Psoas muscle (tissue), 7 donors: ENCODE measurements at regions not wholly inside any gene's neighbourhood (a gene's known extent, or its start where the extent isn't known, plus 50 kb on each side); places are given as distances from the start of the nearest gene placed in this dataset.

Experiments
- ATAC-seq, 4 donors: fragments of 200-7000 bp; cut with Tn5 transposase; one replicate each; pipeline ENCODE4 v1.9.1; 2020; ENCODE audit warnings: moderate library complexity in 3 of 4, mild to moderate bottlenecking in 2 of 4
- DNase-seq, 2 donors: peaks; one replicate each; pipeline ENCODE4 v3.0.0-alpha.2; 2020
- H3K27ac ChIP-seq: fragments of 200-600 bp; one replicate; pipeline ENCODE4 v1.8.0; 2022
- H3K27me3 ChIP-seq, 3 donors: fragments of 200-600 bp in 1 of 3; one replicate each; pipeline versions ENCODE4 v1.6.1 to v1.8.0; 2013 to 2022; ENCODE audit warnings: low read length in 2 of 3, mild to moderate bottlenecking in 2 of 3, moderate library complexity in 1 of 3; ENCODE audit not compliant: insufficient read depth in 3 of 3
- H3K36me3 ChIP-seq, 2 donors: fragments of 200-600 bp in 1 of 2; one replicate each; pipeline versions ENCODE4 v1.6.1 to v1.8.0; 2013 to 2022; ENCODE audit warnings: low read depth in 1 of 2, mild to moderate bottlenecking in 1 of 2, moderate library complexity in 1 of 2; ENCODE audit not compliant: insufficient read depth in 1 of 2
- H3K4me1 ChIP-seq: fragments of 200-600 bp; one replicate; pipeline ENCODE4 v1.8.0; 2022
- H3K4me3 ChIP-seq: fragments of 200-600 bp; one replicate; pipeline ENCODE4 v1.8.0; 2022; ENCODE audit warnings: mild to moderate bottlenecking
- H3K9me3 ChIP-seq: fragments of 200-600 bp; one replicate; pipeline ENCODE4 v1.8.0; 2022
- whole genome bisulfite sequencing, 3 donors: extraction: QIAGEN DNeasy Blood & Tissue Kit; methylation state at CpG; one replicate each; pipeline versions ENCODE4 v1.1.6 to v1.1.7; 2013; 5-methylcytosine and 5-hydroxymethylcytosine counted together
- intact Hi-C, 2 donors: fragments of 100-400 bp; cut with DNase I; formaldehyde crosslinking; loops; one replicate each; pipeline versions ENCODE4 v1.11.0 to v1.14.2; 2022
- TF ChIP-seq, protein P1 (sequence below): fragments of 200-600 bp; IDR thresholded peaks from one replicate; pipeline ENCODE4 v1.8.0; 2022; ENCODE audit warnings: antibody characterized with exemption
- donor health status: healthy with polysubstance abuse.
- donor health status: DM: no; HTN: no; CAD: no; lungs with moderate emphysema.
- donor health status: Bipolar disorder and iron deficiency.
- donor health status: healthy.
- donor health status: DM: yes; HTN: yes; CAD: no.
- donor health status: DM: no; HTN: no; CAD: no.
- donor health status: DM: yes; HTN: yes; CAD: no.

GRCh38 chr4:96459105-96459504, 619.2 kb downstream of the PDHA2 start:
- Histone ChIP-seq H3K4me3 (no peak overlapping the region), H3K9me3 (no peaks in the 10 kb centered on the region), H3K27ac (no peak overlapping the region), H3K27me3 (no peaks in the 10 kb centered on the region), H3K4me1 (no peaks in the 10 kb centered on the region), H3K36me3 (no peaks in the 10 kb centered on the region)
- 56 to 70% (median 67%) methylated on average over 1 of the region's 1 CpG for WGBS, 3 donors
- intact Hi-C loops: no loop called here
- DNase-seq (no peak), ATAC-seq (no peak)
- TF ChIP-seq, protein P1, sequence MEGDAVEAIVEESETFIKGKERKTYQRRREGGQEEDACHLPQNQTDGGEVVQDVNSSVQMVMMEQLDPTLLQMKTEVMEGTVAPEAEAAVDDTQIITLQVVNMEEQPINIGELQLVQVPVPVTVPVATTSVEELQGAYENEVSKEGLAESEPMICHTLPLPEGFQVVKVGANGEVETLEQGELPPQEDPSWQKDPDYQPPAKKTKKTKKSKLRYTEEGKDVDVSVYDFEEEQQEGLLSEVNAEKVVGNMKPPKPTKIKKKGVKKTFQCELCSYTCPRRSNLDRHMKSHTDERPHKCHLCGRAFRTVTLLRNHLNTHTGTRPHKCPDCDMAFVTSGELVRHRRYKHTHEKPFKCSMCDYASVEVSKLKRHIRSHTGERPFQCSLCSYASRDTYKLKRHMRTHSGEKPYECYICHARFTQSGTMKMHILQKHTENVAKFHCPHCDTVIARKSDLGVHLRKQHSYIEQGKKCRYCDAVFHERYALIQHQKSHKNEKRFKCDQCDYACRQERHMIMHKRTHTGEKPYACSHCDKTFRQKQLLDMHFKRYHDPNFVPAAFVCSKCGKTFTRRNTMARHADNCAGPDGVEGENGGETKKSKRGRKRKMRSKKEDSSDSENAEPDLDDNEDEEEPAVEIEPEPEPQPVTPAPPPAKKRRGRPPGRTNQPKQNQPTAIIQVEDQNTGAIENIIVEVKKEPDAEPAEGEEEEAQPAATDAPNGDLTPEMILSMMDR: no peak

- TF ChIP-seq, protein P1: no peak
Measured at GRCh38 chr4:96465834-96466233, 625.9 kb downstream of the PDHA2 start.

DNA sequence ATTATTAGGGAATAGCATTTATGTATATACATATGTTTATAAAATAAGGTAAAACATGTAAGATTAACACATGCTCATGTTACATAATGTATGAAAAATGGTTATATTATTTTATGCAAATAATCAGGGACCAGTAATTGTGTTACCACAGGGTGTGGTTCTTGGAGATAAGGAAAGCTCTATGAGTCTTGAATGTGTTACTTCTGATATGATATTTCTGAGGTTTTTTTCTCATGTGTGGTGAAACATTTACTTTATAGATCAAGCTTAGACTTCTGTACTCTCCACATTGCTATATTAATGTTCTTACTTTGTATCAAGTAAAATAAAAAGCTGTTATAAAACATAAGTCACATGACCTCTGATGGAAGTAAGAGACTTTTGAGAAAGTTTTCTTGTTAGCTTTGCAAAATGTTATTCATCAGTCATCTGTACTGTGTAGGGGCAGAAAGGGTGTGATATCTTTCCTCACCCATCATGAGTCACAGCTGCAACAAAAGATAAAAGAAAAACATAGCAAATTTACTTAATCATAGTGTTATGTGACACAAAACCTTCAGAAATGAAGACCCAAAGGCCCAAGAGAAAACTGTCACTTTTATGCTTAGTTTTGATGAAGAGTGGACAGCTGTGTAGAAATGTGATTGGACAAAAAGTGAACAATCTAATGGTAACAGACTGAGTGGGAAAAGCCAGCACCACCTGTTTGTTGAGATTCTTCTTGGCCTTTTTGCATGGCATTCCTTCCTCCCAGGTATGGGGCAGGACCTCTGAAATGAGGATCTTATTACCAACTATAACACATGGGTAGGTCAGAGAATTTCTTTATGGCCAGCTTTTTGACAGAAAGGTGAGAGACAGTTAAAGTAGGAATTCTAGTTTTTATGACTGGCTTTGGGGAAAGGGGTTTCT, 632.3 kb downstream of the PDHA2 start:
- no peaks in the 10 kb centered on the region for H3K4me1 ChIP-seq
- DNase-seq: no peak
- intact Hi-C loops: no loop called here
- H3K36me3 ChIP-seq: no peaks in the 10 kb centered on the region
- H3K9me3 ChIP-seq: no peaks in the 10 kb centered on the region
- H3K27ac ChIP-seq: no peak overlapping the region
- H3K27me3 ChIP-seq: no peaks in the 10 kb centered on the region
- TF ChIP-seq, protein P1: no peak
- ATAC-seq: no peak
- no peak overlapping the region for H3K4me3 ChIP-seq

More at GRCh38 chr4:96465834-96466233, 625.9 kb downstream of the PDHA2 start:
- ATAC-seq (no peak), DNase-seq (no peak)
- intact Hi-C loops: no loop called here
- Histone ChIP-seq H3K36me3 (no peaks in the 10 kb centered on the region), H3K27ac (no peak overlapping the region), H3K27me3 (no peaks in the 10 kb centered on the region), H3K4me3 (no peak overlapping the region), H3K9me3 (no peaks in the 10 kb centered on the region), H3K4me1 (no peaks in the 10 kb centered on the region)
- WGBS, 3 donors: 78 to 84% (median 81%) methylated on average over 2 of the region's 2 CpGs

DNA sequence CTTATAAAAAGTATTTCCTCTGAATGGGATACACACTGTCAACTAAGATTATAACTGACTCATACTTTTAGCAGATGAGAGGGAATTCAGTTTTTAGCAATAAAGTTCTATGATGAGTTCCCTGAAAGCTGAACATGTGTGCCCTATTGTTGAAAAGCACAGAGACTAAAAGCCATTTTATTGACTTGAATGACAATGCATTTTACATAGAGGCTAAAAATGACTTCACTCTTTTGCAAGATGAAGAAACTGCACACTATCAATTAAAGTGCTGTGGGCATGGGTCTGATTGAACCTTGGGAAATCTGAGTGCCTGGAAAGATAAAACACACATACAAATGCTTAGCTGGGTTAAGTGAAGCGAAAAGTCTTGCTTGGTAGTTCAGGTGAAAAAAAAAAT, 633.4 kb downstream of the PDHA2 start:
- intact Hi-C loops: no loop called here
- DNase-seq (no peak), ATAC-seq (no peak)
- no peak overlapping the region for H3K4me3 ChIP-seq
- no peak overlapping the region for H3K27ac ChIP-seq
- TF ChIP-seq, protein P1: no peak
- no peaks in the 10 kb centered on the region for H3K4me1 ChIP-seq
- no peaks in the 10 kb centered on the region for H3K36me3 ChIP-seq
- 57 to 79% (median 63%) methylated on average over 1 of the region's 1 CpG for WGBS, 3 donors
- no peaks in the 10 kb centered on the region for H3K27me3 ChIP-seq
- no peaks in the 10 kb centered on the region for H3K9me3 ChIP-seq
